ENCODE measurements at regions not wholly inside any gene's neighbourhood (a gene's known extent, or its start where the extent isn't known, plus 50 kb on each side); places are given as distances from the start of the nearest gene placed in this dataset.

DNA sequence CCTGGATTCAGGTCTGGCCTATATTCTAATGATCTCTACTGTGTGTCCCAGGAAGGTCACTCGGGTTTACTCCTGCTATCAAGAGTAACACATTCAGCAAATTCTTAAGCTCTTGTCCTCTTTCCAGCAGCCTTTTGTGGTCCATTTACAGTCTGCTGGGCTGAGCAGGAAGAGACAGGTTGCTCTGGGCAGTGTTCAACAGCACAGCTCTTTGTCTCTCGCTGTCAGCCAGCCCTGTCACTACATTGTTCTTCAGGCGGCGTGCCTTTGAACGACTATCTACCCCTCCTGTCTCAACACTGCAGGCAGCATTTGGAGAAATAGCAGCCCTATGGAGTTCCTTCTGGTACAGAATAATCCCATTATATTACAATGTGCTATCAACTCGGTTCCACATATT is 192.2 kb upstream of the TBX20 start:
- TF ChIP-seq CTCF (IDR thresholded peaks at IDR 0.05; ENCODE audit: low read length) (no peak), EZH2 (IDR thresholded peaks at IDR 0.05; ENCODE audit: borderline replicate concordance, low read length) (no peak)

Measured in OCI-LY1 (cell line).